GM10266 (cell line): ENCODE measurements at regions not wholly inside any gene's neighbourhood (a gene's known extent, or its start where the extent isn't known, plus 50 kb on each side); places are given as distances from the start of the nearest gene placed in this dataset.

ENCODE experiments used
- DNase-seq: peaks from one replicate; pipeline ENCODE4 v3.0.0; 2012; ENCODE audit errors: extremely low spot score
- CTCF ChIP-seq: IDR thresholded peaks from 2 replicates; pipeline ENCODE4 v1.5.1; 2012; ENCODE audit warnings: mild to moderate bottlenecking, low read depth; ENCODE audit not compliant: control insufficient read depth, insufficient read depth; ENCODE audit errors: missing control alignments

- DNase-seq = no peak
- no peak for TF ChIP-seq CTCF
Observed at GRCh38 chr18:37742436-37742835, 176.8 kb upstream of the CELF4 start.

- TF ChIP-seq CTCF = no peak
- no peak for DNase-seq
Observed at GRCh38 chr18:37741032-37741623, 175.5 kb upstream of the CELF4 start.

- TF ChIP-seq CTCF = no peak
- DNase-seq = no peak
Observed at GRCh38 chr18:37734406-37734805, 168.8 kb upstream of the CELF4 start.

GRCh38 chr18:37729716-37730115 is 164.1 kb upstream of the CELF4 start:
- no peak for TF ChIP-seq CTCF
- no peak for DNase-seq

- TF ChIP-seq CTCF = no peak
- no peak for DNase-seq
Observed at GRCh38 chr18:37724206-37724605, 158.6 kb upstream of the CELF4 start.

GRCh38 chr18:37721544-37722522 is 156.2 kb upstream of the CELF4 start:
- no peak for TF ChIP-seq CTCF
- no peak for DNase-seq

GRCh38 chr18:37720663-37721062 is 155.1 kb upstream of the CELF4 start:
- DNase-seq = no peak
- no peak for TF ChIP-seq CTCF
